ENCODE measurements at regions not wholly inside any gene's neighbourhood (a gene's known extent, or its start where the extent isn't known, plus 50 kb on each side); places are given as distances from the start of the nearest gene placed in this dataset.

- DNase-seq (ENCODE audit: low read depth in 2 of 2) = no peak
- TF ChIP-seq CTCF (IDR thresholded peaks at IDR 0.05; ENCODE audit: low read depth, low read length) = no peak
- H3K4me3 ChIP-seq (replicated peaks in 1 of 2; ENCODE audit: low read depth in 2 of 2, low read length in 2 of 2) = no peak overlapping the region
These were observed 542.5 kb downstream of the SUCLG1 start for GRCh38 chr2:83916559-83916958.

DNA sequence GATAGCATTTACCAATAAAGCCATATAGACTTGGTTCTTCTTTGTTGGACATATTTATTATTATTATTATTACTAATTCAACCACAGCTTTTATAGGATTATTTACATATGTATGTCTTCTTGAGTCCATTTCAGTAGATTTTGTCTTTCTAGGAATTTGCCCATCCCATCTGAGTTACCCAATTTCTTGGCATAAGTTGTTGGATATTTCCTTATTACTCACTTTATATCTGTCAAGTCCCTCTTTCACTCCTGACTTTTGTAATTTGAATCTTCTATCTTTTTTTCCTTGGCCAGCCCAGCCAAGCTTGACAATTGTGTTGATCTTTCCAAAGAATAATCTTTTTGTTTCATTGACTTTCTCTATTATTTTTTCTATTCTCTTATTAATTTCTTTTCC is 543.7 kb downstream of the SUCLG1 start:
- no peak for DNase-seq (ENCODE audit: low read depth in 2 of 2)
- no peak for TF ChIP-seq CTCF (IDR thresholded peaks at IDR 0.05; ENCODE audit: low read depth, low read length)
- no peak overlapping the region for H3K4me3 ChIP-seq (replicated peaks in 1 of 2; ENCODE audit: low read depth in 2 of 2, low read length in 2 of 2)

DNA sequence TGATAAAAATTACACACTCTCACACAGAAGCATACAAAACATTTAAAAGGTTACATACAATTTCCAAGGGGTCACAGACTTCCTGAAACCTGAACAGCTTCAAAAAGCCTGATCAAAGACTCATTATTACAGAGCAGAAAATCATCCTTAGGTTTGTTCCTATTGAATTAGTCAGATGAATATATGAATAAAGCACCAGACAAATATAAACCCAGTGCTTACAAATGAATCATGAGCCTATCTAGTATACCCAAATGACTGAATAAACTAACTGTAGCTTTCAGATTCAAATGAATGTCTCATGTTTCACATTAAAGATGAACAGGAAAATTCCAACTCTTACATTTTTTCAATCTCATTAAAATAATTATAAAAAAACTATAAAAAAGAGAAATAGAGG is 550.3 kb downstream of the SUCLG1 start:
- no peak for DNase-seq (ENCODE audit: low read depth in 2 of 2)
- H3K4me3 ChIP-seq (replicated peaks in 1 of 2; ENCODE audit: low read depth in 2 of 2, low read length in 2 of 2) = no peak overlapping the region
- TF ChIP-seq CTCF (IDR thresholded peaks at IDR 0.05; ENCODE audit: low read depth, low read length) = no peak

DNA sequence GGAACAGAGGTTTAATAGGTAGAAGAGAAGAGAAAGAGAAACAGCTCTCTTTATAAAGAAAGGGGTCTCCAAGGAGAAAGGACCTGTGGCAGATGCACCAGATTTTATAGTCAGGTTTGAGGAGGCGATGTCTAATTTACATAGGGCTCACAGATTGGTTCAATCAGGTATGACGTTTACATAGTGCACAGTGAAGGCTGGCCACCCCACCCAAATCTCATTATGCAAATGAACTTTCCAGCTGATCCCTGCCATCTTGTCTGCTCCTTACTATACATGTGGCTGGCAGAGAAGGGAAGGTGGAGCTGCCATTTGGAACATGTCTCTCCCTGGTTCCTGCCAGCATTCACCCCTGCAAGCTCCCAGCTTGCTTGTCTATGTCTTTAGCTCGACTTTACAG is 557.8 kb downstream of the SUCLG1 start:
- no peak overlapping the region for H3K4me3 ChIP-seq (replicated peaks in 1 of 2; ENCODE audit: low read depth in 2 of 2, low read length in 2 of 2)
- no peak for TF ChIP-seq CTCF (IDR thresholded peaks at IDR 0.05; ENCODE audit: low read depth, low read length)
- DNase-seq (ENCODE audit: low read depth in 2 of 2) = no peak

- no peak for TF ChIP-seq CTCF (IDR thresholded peaks at IDR 0.05; ENCODE audit: low read depth, low read length)
- no peak for DNase-seq (ENCODE audit: low read depth in 2 of 2)
- H3K4me3 ChIP-seq (replicated peaks in 1 of 2; ENCODE audit: low read depth in 2 of 2, low read length in 2 of 2) = no peak overlapping the region
These were observed 558.2 kb downstream of the SUCLG1 start for GRCh38 chr2:83900862-83901261.

- H3K4me3 ChIP-seq (replicated peaks in 1 of 2; ENCODE audit: low read depth in 2 of 2, low read length in 2 of 2) = no peak overlapping the region
- TF ChIP-seq CTCF (IDR thresholded peaks at IDR 0.05; ENCODE audit: low read depth, low read length) = no peak
These were observed 559.8 kb downstream of the SUCLG1 start for GRCh38 chr2:83899271-83899670.

DNA sequence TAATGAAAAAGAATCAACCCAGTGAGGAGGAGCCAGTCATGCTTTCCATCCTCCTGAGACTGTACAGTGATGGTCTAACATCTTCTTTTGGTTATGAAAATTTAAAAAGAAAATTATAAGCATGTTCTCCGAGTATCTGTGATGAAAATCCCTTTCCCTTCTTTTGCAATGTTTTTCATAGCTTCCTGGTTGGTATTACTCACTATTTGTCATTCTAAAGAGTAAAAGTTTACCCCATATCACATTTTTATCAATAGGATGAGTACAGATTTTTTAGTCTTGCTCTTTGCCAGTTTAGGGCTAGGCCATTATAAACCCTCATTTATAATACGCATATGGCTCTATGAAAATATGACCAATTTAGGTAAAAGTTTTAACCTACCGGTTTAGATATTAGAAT is 564.1 kb downstream of the SUCLG1 start:
- no peak overlapping the region for H3K4me3 ChIP-seq (replicated peaks in 1 of 2; ENCODE audit: low read depth in 2 of 2, low read length in 2 of 2)
- DNase-seq (ENCODE audit: low read depth in 2 of 2) = no peak
- TF ChIP-seq CTCF (IDR thresholded peaks at IDR 0.05; ENCODE audit: low read depth, low read length) = no peak

More at GRCh38 chr2:83899271-83899670, 559.8 kb downstream of the SUCLG1 start:
- no peak for DNase-seq (ENCODE audit: low read depth in 2 of 2)
